Smooth muscle cell (in vitro differentiated cells): ENCODE measurements at regions not wholly inside any gene's neighbourhood (a gene's known extent, or its start where the extent isn't known, plus 50 kb on each side); places are given as distances from the start of the nearest gene placed in this dataset.

Experiments used
- DNase-seq: peaks from one replicate; lab custom pipeline; 2025; ENCODE audit not compliant: unreplicated experiment; lab: John Stamatoyannopoulos, UW
- H2AFZ ChIP-seq: fragments of 200-600 bp; sonication (generic); 2 replicates; pipeline ENCODE4 v1.6.0; 2016; ENCODE audit warnings: antibody characterized with exemption, low read depth, mild to moderate bottlenecking
- H3F3A ChIP-seq: fragments of 200-600 bp; sonication (generic); 2 replicates; pipeline ENCODE4 v1.6.0; 2017; ENCODE audit warnings: antibody characterized with exemption, low read depth
- H3K27ac ChIP-seq: fragments of 200-600 bp; sonication (generic); 2 replicates; pipeline ENCODE4 v1.5.1; 2016; ENCODE audit warnings: low read depth, mild to moderate bottlenecking
- H3K27me3 ChIP-seq: fragments of 200-600 bp; sonication (generic); 2 replicates; pipeline ENCODE4 v1.6.1; 2016; ENCODE audit warnings: low read depth, mild to moderate bottlenecking
- H3K36me3 ChIP-seq: fragments of 200-600 bp; sonication (generic); 2 replicates; pipeline ENCODE4 v1.5.1; 2016; ENCODE audit warnings: low read depth
- H3K4me1 ChIP-seq: fragments of 200-600 bp; sonication (generic); 2 replicates; pipeline ENCODE4 v1.5.1; 2016; ENCODE audit warnings: low read depth
- H3K4me2 ChIP-seq: fragments of 200-600 bp; sonication (generic); 2 replicates; pipeline ENCODE4 v1.6.0; 2016; ENCODE audit warnings: mild to moderate bottlenecking
- H3K4me3 ChIP-seq: fragments of 200-600 bp; sonication (generic); 2 replicates; pipeline ENCODE4 v1.5.1; 2016; ENCODE audit warnings: mild to moderate bottlenecking
- H3K79me2 ChIP-seq: fragments of 200-600 bp; sonication (generic); 2 replicates; pipeline ENCODE4 v1.6.0; 2016; ENCODE audit warnings: low read depth, mild to moderate bottlenecking
- H3K9ac ChIP-seq: fragments of 200-600 bp; sonication (generic); 2 replicates; pipeline ENCODE4 v1.6.0; 2016; ENCODE audit warnings: low read depth
- H3K9me3 ChIP-seq: fragments of 200-600 bp; sonication (generic); replicated peaks from 2 replicates; pipeline ENCODE4 v1.5.1; 2016; ENCODE audit warnings: low read depth
- H4K20me1 ChIP-seq: fragments of 200-600 bp; sonication (generic); 2 replicates; pipeline ENCODE4 v1.6.0; 2016; ENCODE audit warnings: low read depth
- CTCF ChIP-seq: fragments of 200-600 bp; sonication (generic); IDR thresholded peaks from 2 replicates; pipeline ENCODE4 v1.5.1; 2017; ENCODE audit warnings: borderline replicate concordance, mild to moderate bottlenecking, antibody characterized with exemption; ENCODE audit not compliant: insufficient read depth, poor library complexity, severe bottlenecking
- WGBS: methylation state at CpG from one replicate; pipeline ENCODE4 v1.1.7; 2016; ENCODE audit warnings: low lambda C conversion rate; 5-methylcytosine and 5-hydroxymethylcytosine counted together

DNA sequence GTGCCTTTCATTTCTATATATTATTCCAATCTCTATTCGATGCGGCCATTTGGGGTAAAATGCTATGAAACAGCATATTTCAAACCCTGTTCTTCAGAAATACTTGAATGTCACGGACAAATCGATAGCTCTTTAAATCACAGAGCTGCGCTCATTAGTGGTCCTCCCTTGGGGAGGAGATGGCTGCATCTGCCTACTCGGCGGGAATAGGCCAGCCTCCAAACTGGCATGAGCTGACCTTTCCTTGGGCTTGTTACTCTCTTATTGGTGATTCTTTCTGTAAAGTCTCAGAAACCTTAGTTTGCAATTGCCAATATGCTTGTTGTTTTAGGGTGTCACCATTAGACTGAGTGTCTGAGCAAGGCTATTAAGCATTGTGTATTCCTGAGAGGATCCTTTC lies 120.9 kb downstream of the BDH1 start:
- no peak overlapping the region for H2AFZ ChIP-seq
- TF ChIP-seq CTCF, result no peak
- no peaks in the 10 kb centered on the region for H3K27me3 ChIP-seq
- H3K4me2 ChIP-seq, result no peak overlapping the region
- WGBS, result 90% methylated on average over 7 of the region's 7 CpGs
- H3K9ac ChIP-seq, result no peak overlapping the region
- DNase-seq, result no peak
- H3K4me3 ChIP-seq, result no peak overlapping the region
- H3K79me2 ChIP-seq, result no peaks in the 10 kb centered on the region
- no peaks in the 10 kb centered on the region for H3K36me3 ChIP-seq
- H3K9me3 ChIP-seq, result no peaks in the 10 kb centered on the region
- no peak overlapping the region for H3K27ac ChIP-seq
- H3F3A ChIP-seq, result peaks cover 14% of the 10 kb centered on the region
- H3K4me1 ChIP-seq, result peaks cover 8% of the 10 kb centered on the region
- H4K20me1 ChIP-seq, result no peaks in the 10 kb centered on the region

GRCh38 chr3:197432384-197433127 lies 123.2 kb downstream of the BDH1 start:
- H3K79me2 ChIP-seq, result no peaks in the 10 kb centered on the region
- H3K36me3 ChIP-seq, result no peaks in the 10 kb centered on the region
- no peak overlapping the region for H3K4me3 ChIP-seq
- H2AFZ ChIP-seq, result no peak overlapping the region
- H3K27ac ChIP-seq, result peak overlapping the region; percentile 90
- H3K4me1 ChIP-seq, result peaks cover 20% of the 10 kb centered on the region
- 32% methylated on average over 4 of the region's 4 CpGs for WGBS
- H3K4me2 ChIP-seq, result peak overlapping the region; percentile 22
- H4K20me1 ChIP-seq, result no peaks in the 10 kb centered on the region
- H3K9me3 ChIP-seq, result no peaks in the 10 kb centered on the region
- no peak for DNase-seq
- H3F3A ChIP-seq, result peaks cover 23% of the 10 kb centered on the region
- no peak overlapping the region for H3K9ac ChIP-seq
- H3K27me3 ChIP-seq, result no peaks in the 10 kb centered on the region
- TF ChIP-seq CTCF, result no peak

GRCh38 chr3:197431346-197431910 lies 124.3 kb downstream of the BDH1 start:
- H4K20me1 ChIP-seq, result no peaks in the 10 kb centered on the region
- peak overlapping the region; percentile 24 for H3K4me2 ChIP-seq
- DNase-seq, result no peak
- H3K79me2 ChIP-seq, result no peaks in the 10 kb centered on the region
- no peak overlapping the region for H3K4me3 ChIP-seq
- no peak for TF ChIP-seq CTCF
- H3K36me3 ChIP-seq, result no peaks in the 10 kb centered on the region
- H3K27ac ChIP-seq, result peak overlapping the region; percentile 90
- peaks cover 27% of the 10 kb centered on the region for H3F3A ChIP-seq
- H3K9me3 ChIP-seq, result no peaks in the 10 kb centered on the region
- peak overlapping the region; percentile 69 for H3K9ac ChIP-seq
- 69% methylated on average over 6 of the region's 6 CpGs for WGBS
- peaks cover 20% of the 10 kb centered on the region for H3K4me1 ChIP-seq
- no peak overlapping the region for H2AFZ ChIP-seq
- H3K27me3 ChIP-seq, result no peaks in the 10 kb centered on the region
